ENCODE measurements at regions not wholly inside any gene's neighbourhood (a gene's known extent, or its start where the extent isn't known, plus 50 kb on each side); places are given as distances from the start of the nearest gene placed in this dataset.

- TF ChIP-seq, protein P1, sequence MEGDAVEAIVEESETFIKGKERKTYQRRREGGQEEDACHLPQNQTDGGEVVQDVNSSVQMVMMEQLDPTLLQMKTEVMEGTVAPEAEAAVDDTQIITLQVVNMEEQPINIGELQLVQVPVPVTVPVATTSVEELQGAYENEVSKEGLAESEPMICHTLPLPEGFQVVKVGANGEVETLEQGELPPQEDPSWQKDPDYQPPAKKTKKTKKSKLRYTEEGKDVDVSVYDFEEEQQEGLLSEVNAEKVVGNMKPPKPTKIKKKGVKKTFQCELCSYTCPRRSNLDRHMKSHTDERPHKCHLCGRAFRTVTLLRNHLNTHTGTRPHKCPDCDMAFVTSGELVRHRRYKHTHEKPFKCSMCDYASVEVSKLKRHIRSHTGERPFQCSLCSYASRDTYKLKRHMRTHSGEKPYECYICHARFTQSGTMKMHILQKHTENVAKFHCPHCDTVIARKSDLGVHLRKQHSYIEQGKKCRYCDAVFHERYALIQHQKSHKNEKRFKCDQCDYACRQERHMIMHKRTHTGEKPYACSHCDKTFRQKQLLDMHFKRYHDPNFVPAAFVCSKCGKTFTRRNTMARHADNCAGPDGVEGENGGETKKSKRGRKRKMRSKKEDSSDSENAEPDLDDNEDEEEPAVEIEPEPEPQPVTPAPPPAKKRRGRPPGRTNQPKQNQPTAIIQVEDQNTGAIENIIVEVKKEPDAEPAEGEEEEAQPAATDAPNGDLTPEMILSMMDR (IDR thresholded peaks at IDR 0.05): no peak
- no peak for TF ChIP-seq EHMT2 (IDR thresholded peaks at IDR 0.05; ENCODE audit: low read depth)
- no peak for TF ChIP-seq MYC (IDR thresholded peaks at IDR 0.05; ENCODE audit: borderline replicate concordance, low read length)
- no peak for TF ChIP-seq BHLHE40 (IDR thresholded peaks at IDR 0.05; ENCODE audit: low read depth, low read length)
- TF ChIP-seq CEBPB (IDR thresholded peaks at IDR 0.05): no peak
- TF ChIP-seq JUNB (IDR thresholded peaks at IDR 0.05): no peak
Observed at GRCh38 chr3:128548021-128548420, 55.0 kb upstream of the GATA2 start.
